Body of pancreas (tissue), 4 donors: ENCODE measurements at regions not wholly inside any gene's neighbourhood (a gene's known extent, or its start where the extent isn't known, plus 50 kb on each side); places are given as distances from the start of the nearest gene placed in this dataset.

Experiments
- ATAC-seq: fragments of 150-250 bp; one replicate; pipeline ENCODE4 v1.9.1; 2016
- DNase-seq, 4 donors: peaks; one replicate each; pipeline ENCODE4 v3.0.0-alpha.2; 2019
- H3K27ac ChIP-seq, 4 donors: fragments of 200-600 bp; sonication (generic); 1 replicate in 3 of 4; 2 replicates in 1 of 4; pipeline versions ENCODE4 v1.5.1 to v1.6.1; 2016 to 2019; ENCODE audit warnings: mild to moderate bottlenecking in 1 of 4, mixed read lengths in 1 of 4, moderate library complexity in 1 of 4
- H3K27me3 ChIP-seq, 2 donors: fragments of 200-600 bp; sonication (generic); one replicate each; pipeline ENCODE4 v1.6.0; 2016; ENCODE audit warnings: mild to moderate bottlenecking in 1 of 2
- H3K36me3 ChIP-seq, 2 donors: fragments of 200-600 bp; sonication (generic); replicated peaks in 1 of 2; 2 replicates each; pipeline ENCODE4 v1.5.1; 2016; ENCODE audit warnings: low read depth in 2 of 2; ENCODE audit not compliant: insufficient read depth in 1 of 2
- H3K4me1 ChIP-seq: fragments of 200-600 bp; sonication (generic); one replicate; pipeline ENCODE4 v1.6.0; 2016
- H3K4me3 ChIP-seq, 2 donors: fragments of 200-600 bp; sonication (generic); 1 replicate in 1 of 2; 2 replicates in 1 of 2; pipeline ENCODE4 v1.5.1; 2016 to 2019
- H3K9me3 ChIP-seq, 3 donors: fragments of 200-600 bp; sonication (generic); 1 replicate in 2 of 3; 2 replicates in 1 of 3; pipeline ENCODE4 v1.5.1; 2016
- CTCF ChIP-seq, 7 experiments: fragments of 450-650 bp in 4 of 7; fragments of 200-600 bp in 3 of 7; sonication (generic) in 3 of 7; IDR thresholded peaks; one replicate each; pipeline ENCODE4 v1.5.1; 2016 to 2019; ENCODE audit warnings: antibody characterized with exemption in 7 of 7
- POLR2A ChIP-seq, 3 donors: fragments of 450-650 bp; IDR thresholded peaks; one replicate each; pipeline ENCODE4 v1.6.1; 2016; ENCODE audit warnings: antibody characterized with exemption in 3 of 3, mild to moderate bottlenecking in 2 of 3
- WGBS, 2 donors: methylation state at CpG; one replicate each; pipeline ENCODE4 v1.1.5; 2017; 5-methylcytosine and 5-hydroxymethylcytosine counted together
- intact Hi-C: fragments of 100-400 bp; cut with DNase I; formaldehyde crosslinking; loops from one replicate; pipeline ENCODE4 v1.15.1; 2023

- Histone ChIP-seq H3K9me3 (no peaks in the 10 kb centered on the region), H3K27me3 (no peaks in the 10 kb centered on the region), H3K36me3 (no peaks in the 10 kb centered on the region), H3K27ac (no peak overlapping the region), H3K4me1 (no peaks in the 10 kb centered on the region), H3K4me3 (no peak overlapping the region)
- WGBS, 2 donors: 60 to 64% methylated on average over 1 of the region's 1 CpG
- TF ChIP-seq POLR2A (IDR thresholded peaks at IDR 0.05): no peak
- TF ChIP-seq CTCF (IDR thresholded peaks at IDR 0.05): no peak
- ATAC-seq (no peak), DNase-seq (no peak)
- intact Hi-C loops: no loop called here
Measured at GRCh38 chr12:41731691-41732090, 413.0 kb downstream of the GXYLT1 start.

GRCh38 chr12:41731061-41731460 lies 413.6 kb downstream of the GXYLT1 start:
- ATAC-seq: no peak
- 57 to 68% methylated on average over 2 of the region's 2 CpGs for WGBS, 2 donors

GRCh38 chr12:41724216-41724615 lies 420.5 kb downstream of the GXYLT1 start:
- intact Hi-C loops: no loop called here
- 7 to 13% methylated on average over 2 of the region's 2 CpGs for WGBS, 2 donors
- no peaks in the 10 kb centered on the region for H3K4me1 ChIP-seq
- H3K36me3 ChIP-seq: no peaks in the 10 kb centered on the region
- H3K27me3 ChIP-seq: no peaks in the 10 kb centered on the region
- no peaks in the 10 kb centered on the region for H3K9me3 ChIP-seq
- no peak overlapping the region for H3K4me3 ChIP-seq
- no peak overlapping the region for H3K27ac ChIP-seq
- ATAC-seq (no peak), DNase-seq (no peak)
- TF ChIP-seq CTCF (IDR thresholded peaks at IDR 0.05) (no peak), POLR2A (IDR thresholded peaks at IDR 0.05) (no peak)

More at GRCh38 chr12:41731061-41731460, 413.6 kb downstream of the GXYLT1 start:
- no peaks in the 10 kb centered on the region for H3K4me1 ChIP-seq
- TF ChIP-seq CTCF (IDR thresholded peaks at IDR 0.05) (no peak), POLR2A (IDR thresholded peaks at IDR 0.05) (no peak)
- no peak for DNase-seq
- no peaks in the 10 kb centered on the region for H3K36me3 ChIP-seq
- H3K27me3 ChIP-seq: no peaks in the 10 kb centered on the region
- H3K27ac ChIP-seq: no peak overlapping the region
- intact Hi-C loops: no loop called here
- no peak overlapping the region for H3K4me3 ChIP-seq
- H3K9me3 ChIP-seq: no peaks in the 10 kb centered on the region

GRCh38 chr12:41719214-41719613 lies 425.5 kb downstream of the GXYLT1 start:
- 60 to 64% methylated on average over 3 of the region's 3 CpGs for WGBS, 2 donors
- TF ChIP-seq POLR2A (IDR thresholded peaks at IDR 0.05) (no peak), CTCF (IDR thresholded peaks at IDR 0.05) (no peak)
- Histone ChIP-seq H3K36me3 (no peaks in the 10 kb centered on the region), H3K27me3 (no peaks in the 10 kb centered on the region), H3K27ac (no peak overlapping the region), H3K4me3 (no peak overlapping the region), H3K9me3 (no peaks in the 10 kb centered on the region), H3K4me1 (no peaks in the 10 kb centered on the region)
- DNase-seq (no peak), ATAC-seq (no peak)
- intact Hi-C loops: no loop called here

GRCh38 chr12:41715256-41715655 lies 429.4 kb downstream of the GXYLT1 start:
- intact Hi-C loops: no loop called here
- WGBS, 2 donors: 38 to 41% methylated on average over 3 of the region's 3 CpGs

More at GRCh38 chr12:41715256-41715655, 429.4 kb downstream of the GXYLT1 start:
- no peak for ATAC-seq
- no peak overlapping the region for H3K27ac ChIP-seq
- H3K4me3 ChIP-seq: no peak overlapping the region
- no peaks in the 10 kb centered on the region for H3K4me1 ChIP-seq
- H3K9me3 ChIP-seq: no peaks in the 10 kb centered on the region
- no peak for DNase-seq
- TF ChIP-seq CTCF (IDR thresholded peaks at IDR 0.05) (no peak), POLR2A (IDR thresholded peaks at IDR 0.05) (no peak)
- H3K27me3 ChIP-seq: no peaks in the 10 kb centered on the region
- H3K36me3 ChIP-seq: no peaks in the 10 kb centered on the region
